Omental fat pad (tissue), 3 donors: ENCODE measurements at regions not wholly inside any gene's neighbourhood (a gene's known extent, or its start where the extent isn't known, plus 50 kb on each side); places are given as distances from the start of the nearest gene placed in this dataset.

Source experiments
- ATAC-seq: fragments of 150-250 bp; one replicate; pipeline ENCODE4 v1.9.1; 2016; ENCODE audit warnings: mild to moderate bottlenecking, moderate library complexity; ENCODE audit not compliant: low FRiP score
- DNase-seq: peaks from one replicate; pipeline ENCODE4 v3.0.0-alpha.2; 2019; ENCODE audit warnings: low spot score
- CTCF ChIP-seq, 3 donors: fragments of 450-650 bp; IDR thresholded peaks; one replicate each; pipeline ENCODE4 v1.5.1; 2016 to 2017; ENCODE audit warnings: antibody characterized with exemption in 3 of 3, mild to moderate bottlenecking in 3 of 3, moderate library complexity in 2 of 3

- ATAC-seq (peak; percentile 37), DNase-seq (no peak)
- TF ChIP-seq CTCF (IDR thresholded peaks at IDR 0.05) = no peak
Observed at GRCh38 chr14:84127495-84127894, 1402.4 kb upstream of the FLRT2 start.

- ATAC-seq (peak; percentile 81), DNase-seq (no peak)
- no peak for TF ChIP-seq CTCF (IDR thresholded peaks at IDR 0.05)
Observed at GRCh38 chr14:84128050-84128449, 1401.9 kb upstream of the FLRT2 start.

- ATAC-seq = no peak
- no peak for DNase-seq
- no peak for TF ChIP-seq CTCF (IDR thresholded peaks at IDR 0.05)
Observed at GRCh38 chr14:84129007-84129406, 1400.9 kb upstream of the FLRT2 start.

- no peak for TF ChIP-seq CTCF (IDR thresholded peaks at IDR 0.05)
- ATAC-seq (no peak), DNase-seq (no peak)
Observed at GRCh38 chr14:84129941-84130340, 1400.0 kb upstream of the FLRT2 start.

- DNase-seq (no peak), ATAC-seq (no peak)
- TF ChIP-seq CTCF (IDR thresholded peaks at IDR 0.05) = no peak
Observed at GRCh38 chr14:84131924-84132323, 1398.0 kb upstream of the FLRT2 start.

GRCh38 chr14:84144166-84144565 lies 1385.8 kb upstream of the FLRT2 start:
- DNase-seq = no peak
- no peak for ATAC-seq
- TF ChIP-seq CTCF (IDR thresholded peaks at IDR 0.05) = no peak

GRCh38 chr14:84152452-84152851 lies 1377.5 kb upstream of the FLRT2 start:
- TF ChIP-seq CTCF (IDR thresholded peaks at IDR 0.05) = no peak
- DNase-seq (no peak), ATAC-seq (no peak)
